HG03432 (cell line): ENCODE measurements at regions not wholly inside any gene's neighbourhood (a gene's known extent, or its start where the extent isn't known, plus 50 kb on each side); places are given as distances from the start of the nearest gene placed in this dataset.

Experiments
- ATAC-seq: cut with Tn5 transposase; IDR thresholded peaks from one replicate; pipeline ENCODE4 v1.9.1; 2021; ENCODE audit warnings: mild to moderate bottlenecking, moderate library complexity; ENCODE audit not compliant: unreplicated experiment

- no peak for ATAC-seq
Measured at GRCh38 chr3:18886331-18886730, 262.0 kb upstream of the KCNH8 start.

- ATAC-seq: no peak
Measured at GRCh38 chr3:18885612-18886011, 262.7 kb upstream of the KCNH8 start.

GRCh38 chr3:18883571-18883970 is 264.7 kb upstream of the KCNH8 start:
- ATAC-seq: no peak

- ATAC-seq: no peak
Measured at GRCh38 chr3:18880691-18881090, 267.6 kb upstream of the KCNH8 start.

GRCh38 chr3:18872466-18872865 is 275.8 kb upstream of the KCNH8 start:
- ATAC-seq: peak; percentile 68

- no peak for ATAC-seq
Measured at GRCh38 chr3:18870642-18871041, 277.7 kb upstream of the KCNH8 start.

GRCh38 chr3:18870074-18870640 is 278.2 kb upstream of the KCNH8 start:
- ATAC-seq: no peak

GRCh38 chr3:18868911-18869689 is 279.2 kb upstream of the KCNH8 start:
- ATAC-seq: no peak

- ATAC-seq: no peak
Measured at GRCh38 chr3:18866899-18867298, 281.4 kb upstream of the KCNH8 start.

- ATAC-seq: no peak
Measured at GRCh38 chr3:18864933-18865731, 283.2 kb upstream of the KCNH8 start.

- no peak for ATAC-seq
Measured at GRCh38 chr3:18862077-18862476, 286.2 kb upstream of the KCNH8 start.

GRCh38 chr3:18861137-18861536 is 287.2 kb upstream of the KCNH8 start:
- no peak for ATAC-seq

- no peak for ATAC-seq
Measured at GRCh38 chr3:18853269-18853668, 295.0 kb upstream of the KCNH8 start.

- ATAC-seq: peak; percentile 82
Measured at GRCh38 chr3:18847583-18848197, 300.6 kb upstream of the KCNH8 start.

GRCh38 chr3:18843983-18844382 is 304.3 kb upstream of the KCNH8 start:
- no peak for ATAC-seq

- ATAC-seq: no peak
Measured at GRCh38 chr3:18843188-18843587, 305.1 kb upstream of the KCNH8 start.

- no peak for ATAC-seq
Measured at GRCh38 chr3:18841422-18842343, 306.6 kb upstream of the KCNH8 start.

GRCh38 chr3:18840535-18841137 is 307.7 kb upstream of the KCNH8 start:
- no peak for ATAC-seq

- no peak for ATAC-seq
Measured at GRCh38 chr3:18838758-18839157, 309.6 kb upstream of the KCNH8 start.
